ENCODE measurements at regions not wholly inside any gene's neighbourhood (a gene's known extent, or its start where the extent isn't known, plus 50 kb on each side); places are given as distances from the start of the nearest gene placed in this dataset.
A peak's percentile ranks its signal among the peaks of the same experiment; 100 is the strongest.
"Not testable (repeated sequence)": the region's sequence is repeated elsewhere in the genome, so short reads cannot be mapped to it uniquely, and the experiment has no call there.

DNA sequence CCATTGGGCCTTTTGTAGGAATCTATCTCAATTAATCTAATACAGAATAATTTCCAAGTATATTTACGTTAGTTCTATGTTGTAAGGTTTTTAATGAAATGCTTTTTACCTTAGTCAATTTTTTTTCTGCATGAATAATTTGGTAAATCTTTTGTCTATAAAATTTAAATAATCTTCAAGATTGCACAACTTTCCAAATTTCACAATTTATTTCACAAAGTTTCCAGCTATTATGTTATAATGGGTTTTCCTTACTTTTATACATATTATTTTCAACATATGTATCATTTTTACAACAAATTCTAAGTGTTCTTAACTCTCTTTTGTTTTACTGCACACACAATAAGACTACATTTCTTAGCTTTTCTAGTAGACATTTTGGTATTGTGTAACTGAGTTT, 470.7 kb downstream of the ETV1 start:
- no peak for DNase-seq

DNA sequence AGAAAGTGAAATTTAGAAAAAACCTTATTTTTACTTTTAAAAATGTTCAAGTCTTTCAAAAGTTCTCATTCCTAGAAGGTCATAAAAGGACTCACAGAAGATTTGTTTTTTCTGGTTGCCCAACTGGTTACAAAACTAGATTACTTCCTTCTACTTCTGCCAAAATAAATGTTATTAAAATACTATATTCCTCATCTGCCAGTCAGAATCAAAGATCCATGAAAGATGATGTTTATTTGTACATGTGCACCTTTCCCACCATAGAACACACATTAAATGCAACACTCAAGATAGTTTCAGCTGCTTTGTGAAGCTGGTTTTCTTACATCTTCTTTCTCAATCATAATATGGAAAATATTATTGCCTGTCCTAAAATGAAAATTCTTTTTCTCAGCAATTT, 465.4 kb downstream of the ETV1 start:
- no peak for DNase-seq

DNA sequence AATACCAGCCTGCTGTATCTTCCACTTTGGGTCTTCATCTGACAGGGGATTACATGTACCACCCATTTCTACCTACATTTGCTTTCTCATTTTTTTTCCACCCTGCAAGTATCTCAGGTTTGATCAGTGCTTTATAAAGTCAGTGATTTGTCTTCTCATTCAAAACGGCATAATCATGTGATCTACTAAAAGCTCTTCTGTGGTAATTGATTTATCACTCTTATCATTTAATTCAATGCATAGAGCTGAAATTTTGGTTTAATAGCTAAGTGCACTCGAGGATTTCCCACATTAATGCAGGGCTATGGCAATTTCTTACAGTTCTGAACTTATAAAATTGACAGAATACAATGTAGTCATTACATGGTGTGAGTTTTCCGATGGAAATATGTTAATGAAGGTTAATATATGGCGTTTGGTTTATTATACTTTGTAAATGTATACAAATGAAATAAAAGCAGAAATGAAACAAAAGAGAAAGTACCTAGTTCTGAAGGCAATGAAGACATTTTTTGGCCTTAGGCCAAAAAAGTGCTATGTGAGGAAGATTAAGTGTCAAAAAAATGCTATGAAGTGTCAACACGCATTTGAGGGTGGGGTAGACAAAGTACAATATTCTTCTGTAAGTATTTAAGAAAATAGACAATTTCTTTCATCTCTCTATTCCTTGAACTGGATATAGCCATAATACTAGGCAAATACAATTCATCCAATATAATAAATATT, 457.3 kb downstream of the ETV1 start:
- no peak for DNase-seq

DNA sequence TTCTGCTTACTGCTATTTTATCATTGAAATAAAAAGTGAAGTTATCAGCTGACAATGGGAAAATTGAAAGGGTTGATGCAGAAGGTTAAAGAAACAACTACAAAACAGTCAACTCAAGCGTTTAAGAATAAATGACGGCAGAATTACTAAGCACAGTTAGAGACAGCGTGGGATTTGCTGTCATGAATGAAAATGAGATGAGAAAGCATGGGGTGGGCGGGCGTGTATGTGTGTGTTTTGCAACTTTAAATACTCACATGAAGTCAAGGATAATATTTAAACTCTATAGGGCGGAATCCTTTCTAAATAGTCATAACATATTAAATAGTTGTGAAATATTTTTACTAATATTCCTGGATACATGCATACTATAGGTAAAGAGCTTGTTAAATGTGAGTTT, 450.8 kb downstream of the ETV1 start:
- no peak for DNase-seq

DNA sequence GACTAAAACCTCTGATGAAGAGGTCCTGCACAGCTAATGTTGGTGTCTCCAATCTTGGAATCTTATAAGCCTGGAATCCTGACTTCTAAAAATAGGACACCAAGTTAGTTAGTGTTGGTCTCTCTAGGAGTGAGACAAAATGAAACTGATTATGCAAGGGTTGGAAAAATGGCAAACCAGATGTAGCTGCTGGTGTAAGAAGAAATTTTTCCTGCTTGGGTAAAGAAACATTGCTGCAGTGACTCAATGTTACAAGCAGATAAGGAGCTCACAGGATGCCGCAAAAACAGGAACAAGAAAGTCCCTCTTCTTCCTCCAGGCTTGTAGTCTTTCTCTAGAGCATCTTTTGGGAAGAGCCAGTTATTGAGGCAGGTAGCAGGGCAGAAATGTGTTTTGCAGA, 449.0 kb downstream of the ETV1 start:
- DNase-seq: no peak

DNA sequence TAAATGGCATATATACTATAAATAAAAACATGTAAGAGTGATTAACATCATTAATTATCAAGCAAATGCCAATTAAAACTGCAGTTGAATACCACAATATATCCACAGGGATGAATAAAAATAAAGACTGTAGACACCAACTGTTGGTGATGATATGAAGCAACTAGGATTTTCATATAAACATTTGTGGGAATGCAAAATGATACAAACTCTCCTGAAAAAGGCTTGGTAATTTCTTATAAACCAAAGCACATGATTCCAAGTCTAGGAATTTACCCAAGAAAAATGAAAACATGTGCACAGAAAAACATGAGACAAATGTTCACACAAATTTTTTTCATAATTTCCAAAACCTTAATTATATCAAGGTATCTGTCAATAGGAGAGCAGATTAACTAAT, 448.1 kb downstream of the ETV1 start:
- no peak for DNase-seq

DNA sequence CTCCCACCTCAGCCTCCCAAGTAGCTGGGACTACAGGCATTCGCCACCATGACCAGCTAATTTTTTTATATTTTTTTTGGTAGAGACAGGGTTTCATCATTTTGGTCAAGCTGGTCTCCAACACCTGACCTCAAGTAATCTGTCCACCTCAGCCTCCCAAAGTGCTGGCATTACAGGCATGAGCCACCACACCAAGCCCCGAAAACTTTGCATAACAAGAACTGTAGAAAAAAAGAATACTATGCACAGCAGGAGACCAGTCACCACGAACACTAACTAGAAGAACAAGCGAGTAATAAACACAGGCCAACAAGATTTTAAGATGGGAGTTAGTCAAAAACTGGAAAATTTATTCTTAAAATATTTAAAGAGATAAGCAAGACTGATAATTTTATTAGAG, 447.0 kb downstream of the ETV1 start:
- DNase-seq: no peak

DNA sequence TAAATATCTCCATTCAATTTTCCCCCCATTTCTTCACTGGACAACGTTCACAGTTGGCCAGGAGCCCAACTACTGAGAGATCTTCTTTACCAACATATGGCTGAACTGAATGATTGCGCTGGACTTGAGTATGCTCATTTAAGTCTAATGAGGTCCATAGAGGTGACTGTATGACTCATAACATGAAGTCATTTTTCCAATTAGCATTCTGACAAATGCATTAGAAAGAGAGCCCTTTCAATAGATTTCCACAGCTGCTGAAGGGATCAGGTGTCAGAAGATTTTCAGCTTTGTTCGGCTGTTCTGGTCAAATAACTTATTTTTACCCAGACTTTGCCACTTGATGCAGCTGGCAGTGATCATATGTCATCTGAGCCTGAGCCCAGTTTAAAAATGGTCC, 438.0 kb downstream of the ETV1 start:
- DNase-seq: peak; percentile 98

DNA sequence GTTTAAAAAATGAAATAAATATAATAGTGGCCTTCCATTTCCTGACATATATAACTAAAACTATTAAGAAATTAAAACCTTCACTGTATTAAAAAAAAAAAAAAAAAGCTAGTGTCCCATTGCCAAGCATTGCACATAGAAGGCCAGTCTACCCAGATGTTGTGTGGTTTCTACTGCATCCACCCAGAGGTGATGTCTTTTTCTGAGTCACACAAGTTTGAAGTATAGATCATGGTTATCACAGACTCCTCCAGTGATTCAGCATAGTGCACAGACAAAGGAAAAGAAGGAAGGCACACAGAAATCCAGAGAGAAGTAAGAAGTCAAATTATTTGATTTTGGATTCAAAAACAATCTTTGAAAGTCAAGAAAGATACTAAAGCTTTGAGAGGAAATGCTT, 429.0 kb downstream of the ETV1 start:
- DNase-seq: no peak

DNA sequence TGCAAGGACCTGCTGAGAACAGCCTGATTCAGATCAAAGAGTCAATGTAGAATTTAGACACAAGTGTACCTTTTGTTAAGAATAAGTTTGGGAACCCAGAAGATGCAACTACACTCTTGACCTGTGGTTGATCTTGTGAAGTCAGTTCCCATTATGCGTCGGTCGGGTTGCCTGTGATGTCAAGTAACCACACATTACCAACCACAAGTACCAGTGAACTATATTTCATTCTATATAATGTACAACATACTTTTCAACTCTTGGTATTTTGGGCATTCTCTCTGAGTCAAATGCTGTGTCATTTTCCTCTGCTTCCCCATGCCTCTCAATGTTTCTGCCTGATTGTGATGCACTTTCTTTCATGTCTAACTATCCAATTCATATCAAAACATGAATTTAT, 426.2 kb downstream of the ETV1 start:
- no peak for DNase-seq

DNA sequence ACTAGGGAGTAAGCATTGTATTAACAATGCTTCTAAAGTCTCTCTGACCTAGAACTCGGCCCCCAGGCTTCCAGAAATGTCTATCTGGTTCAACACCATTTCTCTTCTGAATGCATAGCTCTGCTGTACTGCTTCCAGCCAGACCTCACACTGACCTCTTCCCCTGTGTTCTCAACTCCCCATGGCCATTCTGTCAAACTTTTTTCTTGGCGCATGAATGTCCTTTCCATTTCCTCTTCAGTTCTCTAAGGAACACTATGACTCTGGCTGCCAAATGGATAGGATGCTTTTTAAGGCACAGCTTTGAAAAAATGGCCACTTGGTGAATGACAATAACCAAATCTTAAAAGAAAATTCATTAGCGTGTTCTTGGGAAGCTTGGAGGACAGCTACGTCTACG, 425.8 kb downstream of the ETV1 start:
- no peak for DNase-seq

DNA sequence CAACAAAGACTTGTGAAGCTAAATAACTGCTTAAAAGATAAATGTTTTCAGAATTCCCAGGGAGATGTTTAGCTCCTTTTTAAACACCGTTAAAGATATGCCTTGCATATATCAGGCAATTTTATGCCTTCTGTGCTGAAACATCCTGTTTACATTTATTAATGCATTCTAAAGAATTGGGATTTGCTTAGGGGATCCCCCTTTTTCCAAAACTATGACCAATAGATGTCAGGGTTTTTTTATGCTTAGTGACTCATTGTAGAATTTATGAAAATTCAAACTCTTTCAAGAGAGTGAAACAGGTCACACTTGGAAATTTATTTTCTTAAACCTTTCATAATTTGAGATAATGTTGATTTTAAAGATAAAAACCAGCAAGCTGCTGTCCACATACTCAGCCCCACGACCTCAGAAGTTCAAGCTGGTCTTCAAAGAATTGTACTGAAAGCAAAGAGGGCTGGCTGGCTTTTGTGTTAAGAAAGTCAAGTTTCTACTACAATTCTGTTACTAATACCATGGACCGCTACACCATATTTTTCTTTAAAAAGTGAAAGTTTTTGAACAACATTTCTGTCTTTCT, 411.8 kb downstream of the ETV1 start:
- DNase-seq: no peak

DNA sequence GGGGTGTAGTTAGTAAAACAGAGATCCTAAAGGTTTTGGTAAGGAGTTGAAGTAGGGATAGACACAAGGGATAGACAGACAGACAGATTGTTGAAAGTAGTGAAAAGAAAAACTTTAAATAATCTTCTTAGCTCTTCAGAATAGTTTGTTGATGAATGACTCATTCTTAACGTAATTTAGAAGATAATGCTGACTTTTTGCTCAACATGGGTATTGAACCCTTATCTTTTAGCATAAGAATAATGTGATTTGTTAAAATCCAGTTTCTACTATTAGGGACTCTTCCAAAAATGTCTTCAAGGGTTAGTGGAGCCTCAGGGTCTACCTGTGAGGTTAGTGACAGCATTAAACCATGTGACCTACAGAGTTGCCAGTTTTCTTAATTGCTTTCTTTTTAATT, 411.2 kb downstream of the ETV1 start:
- no peak for DNase-seq

DNA sequence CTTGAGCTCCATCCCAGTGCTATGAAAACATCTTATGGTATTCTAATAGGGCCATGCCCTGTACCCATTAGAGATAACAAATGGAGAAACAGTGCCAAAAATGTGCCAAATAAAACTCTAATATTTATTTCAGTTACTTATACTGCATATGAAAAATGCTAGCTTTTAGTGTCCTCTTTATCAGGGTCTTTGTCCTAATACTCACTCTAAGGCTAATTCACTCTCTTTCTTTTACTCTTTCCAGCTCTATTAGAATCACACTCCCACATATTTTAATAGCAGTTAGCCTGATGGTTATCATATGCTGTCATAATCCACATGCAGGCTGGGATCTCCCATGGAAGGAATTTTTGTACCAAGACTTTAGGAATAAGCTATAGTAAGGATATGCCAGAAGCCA, 408.4 kb downstream of the ETV1 start:
- no peak for DNase-seq

DNA sequence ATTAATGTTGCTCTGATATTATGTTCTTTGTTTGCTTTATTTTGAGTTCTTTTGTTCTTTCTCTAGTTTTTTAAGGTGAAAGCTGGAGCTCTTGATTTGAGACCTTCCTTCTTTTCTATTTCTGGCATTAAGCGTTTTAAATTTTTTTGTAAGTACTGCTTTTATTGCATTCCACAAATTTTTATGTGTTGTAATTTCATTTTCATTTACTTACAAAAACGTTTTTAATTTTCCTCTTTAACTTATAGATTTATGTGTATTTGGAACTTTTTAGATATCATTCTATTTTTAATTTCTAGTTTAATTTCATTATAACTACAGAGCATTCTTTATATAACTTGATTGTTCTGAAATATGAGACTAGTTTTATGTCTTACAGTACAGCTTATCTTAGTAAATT, 395.6 kb downstream of the ETV1 start:
- DNase-seq: no peak

DNA sequence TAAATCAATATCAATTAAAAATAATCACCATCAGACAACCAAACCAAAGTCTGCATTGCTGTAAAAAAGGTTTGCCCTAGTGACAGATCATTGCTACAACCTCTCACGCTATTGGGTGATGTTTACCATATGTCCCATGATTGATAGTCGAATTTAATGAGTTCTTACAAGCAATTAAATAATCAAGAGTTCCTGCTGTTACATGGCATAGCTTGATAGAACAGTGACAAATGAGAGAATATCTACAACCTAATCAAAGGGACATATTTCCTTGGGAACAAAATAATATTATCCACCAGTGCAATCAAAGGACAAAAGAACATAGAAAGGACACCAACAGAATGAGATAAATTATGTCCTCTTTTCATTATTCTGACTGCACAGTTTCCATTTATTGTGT, 387.4 kb downstream of the ETV1 start:
- no peak for DNase-seq

DNA sequence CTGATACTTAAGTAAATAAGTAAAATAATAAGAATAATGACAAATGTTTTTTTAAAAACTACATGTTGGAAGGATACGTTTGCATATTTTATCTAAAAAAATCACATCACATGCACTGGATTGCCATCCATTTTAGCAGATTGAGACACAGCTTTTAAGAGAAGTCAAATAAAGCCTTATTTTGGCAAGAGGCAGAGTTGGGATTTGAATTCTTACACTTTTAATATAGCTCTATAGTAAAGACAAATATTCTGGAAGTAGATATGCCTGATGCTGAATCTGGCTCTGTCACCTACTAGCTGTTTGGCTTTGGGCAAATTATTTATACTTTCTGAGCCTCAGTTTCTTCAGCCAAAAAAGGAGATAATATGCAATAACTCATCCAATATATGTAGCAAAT, 386.4 kb downstream of the ETV1 start:
- DNase-seq: no peak

DNA sequence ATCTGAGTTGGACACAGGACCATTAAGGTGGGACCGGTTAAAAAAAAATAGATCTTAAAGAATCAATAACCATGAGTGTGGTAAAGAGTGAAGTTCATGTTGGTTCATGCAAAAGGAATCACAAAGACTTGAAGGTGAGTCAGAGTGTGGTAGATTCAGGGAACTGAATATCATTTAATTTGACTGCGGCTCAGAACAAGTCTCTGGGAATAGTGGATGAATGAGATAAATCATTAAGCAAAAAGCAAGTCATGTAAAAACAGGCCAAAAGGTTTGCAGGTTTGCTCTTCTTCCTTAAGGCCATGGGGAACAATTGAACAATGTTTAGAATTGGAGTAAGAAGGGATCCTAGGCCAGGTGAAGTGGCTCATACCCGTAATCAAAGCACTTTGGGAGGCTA, 385.8 kb downstream of the ETV1 start:
- DNase-seq: no peak

DNA sequence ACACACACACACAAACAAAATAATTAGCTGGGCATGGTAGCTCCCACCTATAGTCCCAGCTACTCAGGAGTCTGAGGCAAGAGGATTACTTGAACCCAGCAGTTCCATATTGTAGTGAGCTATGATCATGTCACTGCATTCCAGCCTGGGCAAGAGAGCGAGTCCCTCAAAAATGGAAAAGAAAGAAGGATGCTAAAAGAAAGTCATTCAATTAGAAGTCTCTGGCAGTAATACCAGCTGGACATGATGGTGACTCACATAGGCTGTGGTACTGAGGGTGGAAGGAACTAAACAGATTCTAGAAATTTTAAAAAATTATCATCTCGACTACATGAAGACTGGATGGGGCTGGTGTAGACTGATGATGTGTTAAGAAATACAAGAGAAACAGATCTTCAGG, 385.3 kb downstream of the ETV1 start:
- no peak for DNase-seq

DNA sequence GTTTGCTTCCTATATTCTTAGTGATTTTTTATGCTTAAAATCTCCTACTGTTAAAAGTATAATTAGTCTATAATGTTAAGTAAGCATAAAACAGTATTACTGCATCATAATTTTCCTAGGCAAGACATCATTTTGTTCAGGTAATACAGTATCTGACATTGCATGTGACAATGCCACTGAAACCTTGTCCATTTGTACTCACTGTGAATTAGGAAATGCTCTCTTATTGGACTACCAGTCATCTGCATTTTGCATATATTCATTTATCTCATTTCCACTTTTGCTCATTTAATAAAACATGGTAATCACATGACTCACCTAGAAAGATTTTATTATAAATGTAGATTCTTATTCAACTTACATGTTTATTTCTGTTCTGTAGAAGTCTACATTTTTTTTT, 379.1 kb downstream of the ETV1 start:
- no peak for DNase-seq

DNA sequence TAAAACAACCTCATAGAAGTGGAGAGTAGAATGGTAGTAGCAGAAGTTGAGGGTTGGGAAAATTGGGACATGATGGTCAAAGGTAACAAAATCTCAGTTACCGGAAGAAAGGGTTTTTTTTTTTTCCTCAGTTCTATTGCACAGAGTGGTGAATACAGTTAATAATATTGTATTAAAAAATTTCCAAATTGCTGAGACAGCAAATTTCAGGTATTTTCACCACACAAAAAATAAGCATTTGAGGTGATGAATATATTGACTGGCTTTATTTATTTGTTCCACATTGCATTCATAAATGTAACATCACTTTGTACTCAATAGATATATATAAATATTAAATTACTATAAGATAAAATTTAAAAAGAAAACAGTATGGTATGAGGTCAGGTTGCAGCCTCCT, 373.8 kb downstream of the ETV1 start:
- no peak for DNase-seq

DNA sequence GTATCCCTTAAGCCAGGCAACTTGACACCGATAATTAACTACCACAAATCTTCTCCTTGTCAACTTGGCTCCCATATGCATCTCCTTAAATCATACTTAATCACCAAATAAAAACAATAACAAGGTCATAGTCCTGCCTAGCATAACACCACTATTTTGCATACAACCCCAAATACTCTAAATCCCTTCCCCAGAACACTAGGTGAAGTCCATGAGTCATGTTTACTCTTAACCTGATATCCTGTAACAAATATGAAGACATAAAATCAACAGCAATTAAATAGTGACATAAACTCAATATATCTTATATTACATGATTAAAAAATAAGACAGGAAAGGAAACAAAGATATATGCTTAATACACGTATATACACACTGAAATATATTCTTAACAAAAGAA, 362.0 kb downstream of the ETV1 start:
- no peak for DNase-seq

DNA sequence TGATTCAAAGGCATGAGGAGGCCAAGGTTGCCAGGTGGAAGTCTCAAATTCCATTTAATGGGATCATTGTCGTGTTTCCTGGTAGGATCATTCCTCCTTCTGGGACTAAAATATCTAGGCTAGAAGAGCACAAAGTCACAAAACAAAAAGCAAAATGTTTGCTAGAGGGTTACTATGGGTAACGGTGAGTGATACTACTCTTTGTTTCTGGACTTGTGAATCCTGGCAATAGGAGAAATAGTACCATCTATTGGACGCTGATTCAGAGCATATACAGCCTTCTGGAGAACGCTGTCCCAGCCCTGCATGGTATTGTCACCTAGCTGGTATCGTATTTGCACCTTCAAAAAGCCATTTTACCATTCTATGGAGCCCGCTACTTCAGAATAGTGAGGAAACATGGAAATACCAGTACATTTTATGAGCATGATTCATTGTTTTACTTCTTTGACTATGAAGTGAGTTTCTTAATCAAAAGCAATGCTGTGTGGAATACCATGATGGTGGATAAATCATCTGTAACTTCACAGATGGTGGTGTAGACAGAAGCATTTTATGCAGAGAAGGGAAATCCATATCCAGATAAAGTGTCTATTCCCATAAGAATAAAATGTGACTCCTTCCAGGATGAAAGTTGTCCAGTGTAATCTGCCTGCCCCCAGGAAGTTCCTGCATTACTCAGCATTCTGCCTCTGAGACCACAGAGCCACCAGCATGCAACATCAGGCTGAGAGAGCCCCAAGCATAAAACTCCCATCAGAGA, 361.0 kb downstream of the ETV1 start:
- DNase-seq: no peak

DNA sequence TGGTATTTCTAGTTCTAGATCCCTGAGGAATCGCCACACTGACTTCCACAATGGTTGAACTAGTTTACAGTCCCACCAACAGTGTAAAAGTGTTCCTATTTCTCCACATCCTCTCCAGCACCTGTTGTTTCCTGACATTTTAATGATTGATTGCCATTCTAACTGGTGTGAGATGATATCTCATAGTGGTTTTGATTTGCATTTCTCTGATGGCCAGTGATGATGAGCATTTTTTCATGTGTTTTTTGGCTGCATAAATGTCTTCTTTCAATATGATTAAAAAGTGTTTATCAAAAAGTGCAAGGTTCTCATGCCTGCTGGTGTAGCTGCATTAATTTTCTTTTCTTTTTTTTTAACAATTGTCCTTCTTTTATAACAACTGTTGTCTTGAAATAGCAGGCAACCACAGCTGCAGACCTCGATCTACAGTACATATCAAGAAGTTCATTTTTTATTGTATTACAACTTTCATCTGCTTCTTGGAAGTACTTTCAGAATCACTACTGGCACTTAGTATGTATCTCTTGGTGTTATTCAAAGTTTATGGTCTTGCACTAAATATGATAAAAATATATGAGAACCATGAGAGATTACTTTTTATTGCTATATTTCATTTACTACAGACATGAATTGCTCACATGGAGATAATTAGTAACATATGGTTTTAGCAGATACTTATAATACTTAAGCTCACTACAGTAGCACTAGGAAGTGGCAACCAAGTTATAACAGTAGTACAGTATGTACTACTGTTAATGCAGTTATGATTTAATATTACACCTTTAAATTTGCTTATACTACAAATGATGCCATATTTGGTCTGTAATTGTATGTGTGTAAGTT, 358.0 kb downstream of the ETV1 start:
- not testable (repeated sequence) for DNase-seq
